ENCODE measurements at regions not wholly inside any gene's neighbourhood (a gene's known extent, or its start where the extent isn't known, plus 50 kb on each side); places are given as distances from the start of the nearest gene placed in this dataset.

DNA sequence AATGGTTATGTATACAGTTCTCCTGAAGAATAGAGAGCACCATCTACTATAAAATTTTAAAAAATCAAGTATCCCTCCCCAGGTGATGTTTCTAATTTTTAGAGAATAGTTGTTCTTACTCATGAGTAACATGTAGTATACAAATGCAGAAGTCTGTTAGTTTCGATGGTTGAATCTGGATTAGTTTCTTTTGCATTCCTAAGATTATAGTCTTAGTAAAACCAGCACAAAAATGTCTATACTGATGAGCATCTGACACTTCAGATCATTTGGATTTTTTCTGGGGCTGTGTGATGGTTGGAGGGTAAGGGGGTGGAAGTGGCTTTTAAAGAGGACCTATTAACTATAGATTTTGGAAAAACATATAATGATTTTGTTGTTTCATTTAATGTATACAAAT lies 167.3 kb upstream of the SGO1 start:
- DNase-seq (ENCODE audit: low read depth in 1 of 2, low spot score in 2 of 2) (no peak), FAIRE-seq (no peak)
- Histone ChIP-seq H2AK5ac (ENCODE audit: low read depth, low read length) (no peak overlapping the region), H3K56ac (replicated peaks; ENCODE audit: insufficient read length, low read depth, low read length) (no peak overlapping the region), H3K23ac (ENCODE audit: insufficient read length) (no peak overlapping the region), H3K79me2 (ENCODE audit: control insufficient read depth in 1 of 2, insufficient read depth in 2 of 2, low read length in 2 of 2) (no peaks in the 10 kb centered on the region), H3K36me3 (ENCODE audit: control insufficient read depth in 2 of 4, insufficient read depth in 4 of 4, low read length in 3 of 4) (no peaks in the 10 kb centered on the region), H2BK20ac (ENCODE audit: low read length) (no peak overlapping the region), H4K20me1 (replicated peaks in 1 of 2; ENCODE audit: control insufficient read depth in 1 of 2, insufficient read depth in 2 of 2, low read length in 2 of 2) (no peaks in the 10 kb centered on the region), H3K27ac (ENCODE audit: low read depth, low read length) (no peak overlapping the region), H3K4me3 (ENCODE audit: extremely low read depth in 1 of 4, insufficient read depth in 2 of 4, low read depth in 3 of 4, low read length in 4 of 4) (no peak overlapping the region), H3K79me1 (ENCODE audit: low read depth, low read length) (no peaks in the 10 kb centered on the region), H3K4me1 (replicated peaks in 1 of 4; ENCODE audit: control insufficient read depth in 3 of 4, insufficient read depth in 4 of 4, low read length in 3 of 4) (no peaks in the 10 kb centered on the region), H2BK15ac (ENCODE audit: low read length) (no peak overlapping the region), H2BK120ac (replicated peaks; ENCODE audit: low read depth, low read length) (no peak overlapping the region), H2AFZ (ENCODE audit: low read length) (no peak overlapping the region), H3K9ac (replicated peaks in 1 of 4; ENCODE audit: extremely low read depth in 1 of 4, low read depth in 3 of 4, low read length in 3 of 4) (no peak overlapping the region), H3K9me3 (ENCODE audit: insufficient read depth in 2 of 2, low read depth in 1 of 2, low read length in 1 of 2) (no peaks in the 10 kb centered on the region), H4K8ac (ENCODE audit: extremely low read depth, insufficient read depth, low read length) (no peak overlapping the region), H4K5ac (ENCODE audit: insufficient read length, low read depth, low read length) (no peak overlapping the region), H3K4me2 (ENCODE audit: insufficient read depth in 1 of 2, low read depth in 2 of 2, low read length in 2 of 2) (no peak overlapping the region), H3K18ac (ENCODE audit: extremely low read depth, low read length) (no peak overlapping the region), H3K14ac (ENCODE audit: insufficient read length) (no peak overlapping the region), H2BK12ac (ENCODE audit: low read depth, low read length) (no peak overlapping the region), H4K91ac (replicated peaks; ENCODE audit: insufficient read length, low read length) (no peak overlapping the region), H2BK5ac (ENCODE audit: low read depth, low read length) (no peak overlapping the region), H3K27me3 (replicated peaks in 1 of 4; ENCODE audit: control insufficient read depth in 3 of 4, extremely low read depth in 1 of 4, insufficient read depth in 3 of 4, low read length in 3 of 4) (no peaks in the 10 kb centered on the region), H3K23me2 (ENCODE audit: low read depth, low read length) (no peaks in the 10 kb centered on the region), H3K4ac (replicated peaks; ENCODE audit: insufficient read length, low read depth, low read length) (no peak overlapping the region)
- ChIA-PET POLR2A (ENCODE audit: partially characterized antibody) (no interaction called here), CTCF (ENCODE audit: partially characterized antibody) (no interaction called here)
- WGBS, 2 experiments (ENCODE audit: extremely low coverage in 1 of 2, insufficient coverage in 1 of 2, insufficient read length in 1 of 2, insufficient replicate concordance in 2 of 2, low coverage in 1 of 2, low lambda C conversion rate in 2 of 2, missing lambda C conversion rate in 1 of 2), result 100% methylated on average over 1 of the region's 1 CpG; no CpG with 5 or more reads in 1 of the 2 experiments
- TF ChIP-seq, protein P1, sequence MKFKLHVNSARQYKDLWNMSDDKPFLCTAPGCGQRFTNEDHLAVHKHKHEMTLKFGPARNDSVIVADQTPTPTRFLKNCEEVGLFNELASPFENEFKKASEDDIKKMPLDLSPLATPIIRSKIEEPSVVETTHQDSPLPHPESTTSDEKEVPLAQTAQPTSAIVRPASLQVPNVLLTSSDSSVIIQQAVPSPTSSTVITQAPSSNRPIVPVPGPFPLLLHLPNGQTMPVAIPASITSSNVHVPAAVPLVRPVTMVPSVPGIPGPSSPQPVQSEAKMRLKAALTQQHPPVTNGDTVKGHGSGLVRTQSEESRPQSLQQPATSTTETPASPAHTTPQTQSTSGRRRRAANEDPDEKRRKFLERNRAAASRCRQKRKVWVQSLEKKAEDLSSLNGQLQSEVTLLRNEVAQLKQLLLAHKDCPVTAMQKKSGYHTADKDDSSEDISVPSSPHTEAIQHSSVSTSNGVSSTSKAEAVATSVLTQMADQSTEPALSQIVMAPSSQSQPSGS (IDR thresholded peaks at IDR 0.05; ENCODE audit: low read length), result no peak
- TF ChIP-seq CBX8 (IDR thresholded peaks at IDR 0.05; ENCODE audit: borderline replicate concordance, low read depth, low read length), result no peak
- TF ChIP-seq ATF3 (IDR thresholded peaks at IDR 0.05; ENCODE audit: insufficient read depth, low read depth, low read length), result no peak
- no peak for TF ChIP-seq HDAC2 (IDR thresholded peaks at IDR 0.05; ENCODE audit: borderline replicate concordance in 1 of 2, low read depth in 2 of 2, low read length in 2 of 2)
- no peak for TF ChIP-seq CTCF (IDR thresholded peaks at IDR 0.05; ENCODE audit: control extremely low read depth in 1 of 3, insufficient read depth in 1 of 3, low read depth in 1 of 3, low read length in 3 of 3)
- no peak for TF ChIP-seq GTF2F1 (IDR thresholded peaks at IDR 0.05; ENCODE audit: borderline replicate concordance, low read depth, low read length)
- no peak for TF ChIP-seq CHD2 (IDR thresholded peaks at IDR 0.05; ENCODE audit: low read length)
- TF ChIP-seq KDM1A (IDR thresholded peaks at IDR 0.05; ENCODE audit: borderline replicate concordance, low read length), result no peak
- TF ChIP-seq POU5F1 (IDR thresholded peaks at IDR 0.05; ENCODE audit: low read depth, low read length), result no peak
- no peak for TF ChIP-seq POLR2AphosphoS5 (IDR thresholded peaks at IDR 0.05; ENCODE audit: low read depth, low read length)
